HCT116 (cell line): ENCODE measurements at regions not wholly inside any gene's neighbourhood (a gene's known extent, or its start where the extent isn't known, plus 50 kb on each side); places are given as distances from the start of the nearest gene placed in this dataset.

ENCODE experiments used
- ATAC-seq: fragments of 200-7000 bp; cut with Tn5 transposase; 2 replicates; pipeline ENCODE4 v1.9.1; 2020; ENCODE audit warnings: mild to moderate bottlenecking, moderate library complexity
- BruUV-seq: library from RNA; stranded (reverse); fragments of 400-500 nt; replicated peaks from 2 replicates; lab custom pipeline; 2021; lab: Mats Ljungman, UMichigan
- CTCF ChIA-PET: fragments of 300-600 bp; sonication (Branson Sonifier 250); formaldehyde crosslinking; loops from one replicate; lab custom pipeline; 2021; ENCODE audit warnings: antibody characterized with exemption; lab: Charles Lee
- POLR2A ChIA-PET: fragments of 300-600, 350-600 bp; sonication (Branson Sonifier 250); formaldehyde crosslinking; loops from one replicate; lab custom pipeline; 2021; ENCODE audit warnings: antibody characterized with exemption; lab: Charles Lee
- RAD21 ChIA-PET, 2 experiments: fragments of 300-600 bp; sonication (Branson Sonifier 250); formaldehyde crosslinking; loops; one replicate each; lab custom pipeline; 2023; ENCODE audit warnings: low total read pairs in 2 of 2; ENCODE audit not compliant: uncharacterized antibody in 2 of 2, unreplicated experiment in 2 of 2, low non-redundant PET in 1 of 2; lab: Charles Lee
- DNase-seq: peaks from one replicate; pipeline ENCODE4 v3.0.0-alpha.2; 2010; ENCODE audit warnings: low read depth, low spot score
- H2AFZ ChIP-seq: fragments of 200-600 bp; shearing (Covaris generic), sonication (generic); 2 replicates; pipeline ENCODE4 v1.6.1; 2017; ENCODE audit warnings: low read depth, mixed run types, mixed read lengths, antibody characterized with exemption, low read length; ENCODE audit not compliant: poor library complexity, severe bottlenecking
- H3K27ac ChIP-seq: 2 replicates; pipeline ENCODE4 v1.5.1; 2012; ENCODE audit warnings: low read depth, low read length
- H3K27me3 ChIP-seq: fragments of 200-600 bp; sonication (generic); 2 replicates; pipeline ENCODE4 v1.6.1; 2016; ENCODE audit warnings: mixed run types, low read length, mixed read lengths; ENCODE audit not compliant: insufficient read depth
- H3K36me3 ChIP-seq, 2 experiments: fragments of 200-500 bp in 1 of 2; fragments of 200-600 bp in 1 of 2; sonication (Bioruptor generic) in 1 of 2; sonication (generic) in 1 of 2; 2 replicates each; pipeline versions ENCODE4 v1.5.1 to v1.6.1; 2014 to 2016; ENCODE audit warnings: low read length in 2 of 2, inconsistent platforms in 1 of 2, mixed read lengths in 1 of 2, mixed run types in 1 of 2; ENCODE audit not compliant: insufficient read depth in 2 of 2, control insufficient read depth in 1 of 2
- H3K4me1 ChIP-seq, 2 experiments: fragments of 200-600 bp in 1 of 2; sonication (generic) in 1 of 2; 2 replicates each; pipeline versions ENCODE4 v1.5.1 to v1.6.1; 2012 to 2017; ENCODE audit warnings: low read length in 2 of 2, inconsistent platforms in 1 of 2, mild to moderate bottlenecking in 1 of 2, mixed read lengths in 1 of 2, mixed run types in 1 of 2, moderate library complexity in 1 of 2; ENCODE audit not compliant: insufficient read depth in 2 of 2, control insufficient read depth in 1 of 2
- H3K4me2 ChIP-seq: fragments of 200-600 bp; sonication (generic); 2 replicates; pipeline ENCODE4 v1.6.1; 2017; ENCODE audit warnings: mixed run types, low read length, mixed read lengths
- H3K4me3 ChIP-seq, 2 experiments: fragments of 200-600 bp in 1 of 2; sonication (generic) in 1 of 2; replicated peaks in 1 of 2; 2 replicates each; pipeline ENCODE4 v1.5.1; 2011 to 2016; ENCODE audit warnings: low read length in 2 of 2, control low read depth in 1 of 2, low read depth in 1 of 2, mild to moderate bottlenecking in 1 of 2, mixed read lengths in 1 of 2, mixed run types in 1 of 2
- H3K79me2 ChIP-seq: fragments of 200-600 bp; sonication (generic); 2 replicates; pipeline ENCODE4 v1.6.1; 2017; ENCODE audit warnings: mild to moderate bottlenecking, mixed run types, low read length, moderate library complexity, mixed read lengths; ENCODE audit not compliant: insufficient read depth
- H3K9ac ChIP-seq: fragments of 200-600 bp; sonication (generic); 2 replicates; pipeline ENCODE4 v1.6.1; 2016; ENCODE audit warnings: low read length, mixed read lengths
- H3K9me2 ChIP-seq: fragments of 200-600 bp; sonication (generic), shearing (Covaris generic); 2 replicates; pipeline ENCODE4 v1.6.1; 2017; ENCODE audit warnings: mixed run types, mild to moderate bottlenecking, moderate library complexity; ENCODE audit not compliant: insufficient read depth
- H3K9me3 ChIP-seq, 2 experiments: fragments of 200-500 bp in 1 of 2; fragments of 200-600 bp in 1 of 2; sonication (Bioruptor generic) in 1 of 2; sonication (generic) in 1 of 2; 2 replicates each; pipeline ENCODE4 v1.6.1; 2014 to 2017; ENCODE audit warnings: low read length in 2 of 2, mixed read lengths in 2 of 2, inconsistent platforms in 1 of 2, low read depth in 1 of 2, mild to moderate bottlenecking in 1 of 2, mixed run types in 1 of 2, moderate library complexity in 1 of 2; ENCODE audit not compliant: control insufficient read depth in 1 of 2, insufficient read depth in 1 of 2
- H4K20me1 ChIP-seq: fragments of 200-600 bp; sonication (generic), shearing (Covaris generic); 2 replicates; pipeline ENCODE4 v1.6.1; 2017; ENCODE audit warnings: mixed run types, mild to moderate bottlenecking, moderate library complexity; ENCODE audit not compliant: insufficient read depth
- CBX3 ChIP-seq: IDR thresholded peaks from 2 replicates; pipeline ENCODE4 v1.6.1; 2012; ENCODE audit warnings: low read depth
- EZH2phosphoT487 ChIP-seq: fragments of 200-600 bp; IDR thresholded peaks from 2 replicates; pipeline ENCODE4 v1.6.1; 2018; ENCODE audit warnings: antibody characterized with exemption, borderline replicate concordance
- FOSL1 ChIP-seq: IDR thresholded peaks from 2 replicates; pipeline ENCODE4 v1.6.1; 2012; ENCODE audit warnings: low read depth
- JUND ChIP-seq: IDR thresholded peaks from 2 replicates; pipeline ENCODE4 v1.6.1; 2012
- POLR2AphosphoS5 ChIP-seq: IDR thresholded peaks from 2 replicates; pipeline ENCODE4 v1.6.1; 2011; ENCODE audit warnings: mild to moderate bottlenecking, low read depth, low read length, moderate library complexity
- SP1 ChIP-seq: IDR thresholded peaks from 2 replicates; pipeline ENCODE4 v1.6.1; 2012; ENCODE audit warnings: low read depth
- TCF7L2 ChIP-seq: IDR thresholded peaks from 2 replicates; pipeline ENCODE4 v1.7.0; 2011; ENCODE audit warnings: borderline replicate concordance, inconsistent platforms; ENCODE audit not compliant: insufficient read depth, insufficient read length; ENCODE audit errors: extremely low read depth
- YY1 ChIP-seq: IDR thresholded peaks from 2 replicates; pipeline ENCODE4 v1.6.1; 2011; ENCODE audit warnings: low read length, low read depth, moderate library complexity, mild to moderate bottlenecking; ENCODE audit not compliant: insufficient replicate concordance; ENCODE audit errors: extremely low read depth
- ZFX ChIP-seq: fragments of 450-650 bp; IDR thresholded peaks from 2 replicates; pipeline ENCODE4 v1.6.1; 2017
- ZNF274 ChIP-seq: fragments of 200-500 bp; sonication (Bioruptor generic); IDR thresholded peaks from 2 replicates; pipeline ENCODE4 v1.6.1; 2014; ENCODE audit warnings: mild to moderate bottlenecking, low read depth, low read length, inconsistent platforms
- intact Hi-C: fragments of 100-400 bp; cut with micrococcal nuclease; formaldehyde crosslinking; loops from 2 replicates; pipeline ENCODE4 v1.10.0; 2022
- TF ChIP-seq, protein P1 (sequence below): IDR thresholded peaks from 2 replicates; pipeline ENCODE4 v1.6.1; 2012
- TF ChIP-seq, protein P2 (sequence below): IDR thresholded peaks from 2 replicates; pipeline ENCODE4 v1.6.1; 2011; ENCODE audit warnings: mild to moderate bottlenecking, low read length, moderate library complexity; ENCODE audit not compliant: insufficient replicate concordance; ENCODE audit errors: extremely low read depth
- TF ChIP-seq, protein P3 (sequence below): IDR thresholded peaks from 2 replicates; pipeline ENCODE4 v1.6.1; 2012; ENCODE audit warnings: low read depth

DNA sequence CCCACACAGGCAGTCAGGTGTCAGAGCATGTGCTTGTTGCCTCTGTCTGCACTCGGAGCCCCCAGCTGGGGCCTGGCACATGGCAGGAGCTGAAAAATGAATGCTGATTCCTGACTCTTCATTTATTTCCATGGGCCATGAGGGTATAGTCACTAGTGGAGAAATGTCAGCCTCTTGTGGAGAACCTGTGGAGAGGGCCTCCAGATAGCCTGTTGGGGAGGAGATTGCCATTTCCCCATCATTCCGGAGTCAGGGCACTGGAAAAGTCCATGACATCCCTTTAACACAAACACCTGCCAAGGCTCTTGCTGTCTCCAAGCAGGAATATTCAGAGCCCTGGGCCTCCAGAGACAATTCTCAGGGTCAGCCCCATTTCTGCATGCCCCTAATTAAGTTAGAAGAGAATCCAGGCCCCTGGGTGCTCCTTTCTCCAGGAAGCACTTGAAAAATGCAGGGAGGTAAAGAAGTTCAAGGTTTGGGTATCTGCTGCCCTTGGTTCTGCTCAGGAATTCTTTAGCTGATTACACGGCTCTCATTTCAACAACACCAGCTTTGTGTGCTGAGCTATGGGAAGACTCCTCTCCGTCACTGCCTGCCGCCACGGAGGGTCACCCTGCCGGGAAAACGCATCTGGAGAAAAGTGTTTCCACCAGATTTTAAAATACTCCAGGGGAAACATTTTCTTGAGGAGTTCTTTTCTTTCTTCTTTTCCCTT is 311.3 kb downstream of the MYCN start:
- RAD21 ChIA-PET, result no interaction called here
- H3K4me1 ChIP-seq, result no peaks in the 10 kb centered on the region
- no peak overlapping the region for H3K27ac ChIP-seq
- intact Hi-C loops, result no loop called here
- no peaks in the 10 kb centered on the region for H3K9me2 ChIP-seq
- H3K9ac ChIP-seq, result no peak overlapping the region
- no peaks in the 10 kb centered on the region for H3K79me2 ChIP-seq
- no peaks in the 10 kb centered on the region for H3K36me3 ChIP-seq
- no peak for TF ChIP-seq FOSL1
- TF ChIP-seq CBX3, result no peak
- no peak for TF ChIP-seq ZNF274
- TF ChIP-seq JUND, result no peak
- TF ChIP-seq, protein P1, sequence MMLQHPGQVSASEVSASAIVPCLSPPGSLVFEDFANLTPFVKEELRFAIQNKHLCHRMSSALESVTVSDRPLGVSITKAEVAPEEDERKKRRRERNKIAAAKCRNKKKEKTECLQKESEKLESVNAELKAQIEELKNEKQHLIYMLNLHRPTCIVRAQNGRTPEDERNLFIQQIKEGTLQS, result no peak
- TF ChIP-seq TCF7L2, result no peak
- TF ChIP-seq, protein P2, sequence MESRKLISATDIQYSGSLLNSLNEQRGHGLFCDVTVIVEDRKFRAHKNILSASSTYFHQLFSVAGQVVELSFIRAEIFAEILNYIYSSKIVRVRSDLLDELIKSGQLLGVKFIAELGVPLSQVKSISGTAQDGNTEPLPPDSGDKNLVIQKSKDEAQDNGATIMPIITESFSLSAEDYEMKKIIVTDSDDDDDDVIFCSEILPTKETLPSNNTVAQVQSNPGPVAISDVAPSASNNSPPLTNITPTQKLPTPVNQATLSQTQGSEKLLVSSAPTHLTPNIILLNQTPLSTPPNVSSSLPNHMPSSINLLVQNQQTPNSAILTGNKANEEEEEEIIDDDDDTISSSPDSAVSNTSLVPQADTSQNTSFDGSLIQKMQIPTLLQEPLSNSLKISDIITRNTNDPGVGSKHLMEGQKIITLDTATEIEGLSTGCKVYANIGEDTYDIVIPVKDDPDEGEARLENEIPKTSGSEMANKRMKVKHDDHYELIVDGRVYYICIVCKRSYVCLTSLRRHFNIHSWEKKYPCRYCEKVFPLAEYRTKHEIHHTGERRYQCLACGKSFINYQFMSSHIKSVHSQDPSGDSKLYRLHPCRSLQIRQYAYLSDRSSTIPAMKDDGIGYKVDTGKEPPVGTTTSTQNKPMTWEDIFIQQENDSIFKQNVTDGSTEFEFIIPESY, result no peak
- no peak for TF ChIP-seq SP1
- no peak for TF ChIP-seq POLR2AphosphoS5
- no peak for TF ChIP-seq YY1
- no peak for TF ChIP-seq ZFX
- no peak for TF ChIP-seq EZH2phosphoT487
- TF ChIP-seq, protein P3, sequence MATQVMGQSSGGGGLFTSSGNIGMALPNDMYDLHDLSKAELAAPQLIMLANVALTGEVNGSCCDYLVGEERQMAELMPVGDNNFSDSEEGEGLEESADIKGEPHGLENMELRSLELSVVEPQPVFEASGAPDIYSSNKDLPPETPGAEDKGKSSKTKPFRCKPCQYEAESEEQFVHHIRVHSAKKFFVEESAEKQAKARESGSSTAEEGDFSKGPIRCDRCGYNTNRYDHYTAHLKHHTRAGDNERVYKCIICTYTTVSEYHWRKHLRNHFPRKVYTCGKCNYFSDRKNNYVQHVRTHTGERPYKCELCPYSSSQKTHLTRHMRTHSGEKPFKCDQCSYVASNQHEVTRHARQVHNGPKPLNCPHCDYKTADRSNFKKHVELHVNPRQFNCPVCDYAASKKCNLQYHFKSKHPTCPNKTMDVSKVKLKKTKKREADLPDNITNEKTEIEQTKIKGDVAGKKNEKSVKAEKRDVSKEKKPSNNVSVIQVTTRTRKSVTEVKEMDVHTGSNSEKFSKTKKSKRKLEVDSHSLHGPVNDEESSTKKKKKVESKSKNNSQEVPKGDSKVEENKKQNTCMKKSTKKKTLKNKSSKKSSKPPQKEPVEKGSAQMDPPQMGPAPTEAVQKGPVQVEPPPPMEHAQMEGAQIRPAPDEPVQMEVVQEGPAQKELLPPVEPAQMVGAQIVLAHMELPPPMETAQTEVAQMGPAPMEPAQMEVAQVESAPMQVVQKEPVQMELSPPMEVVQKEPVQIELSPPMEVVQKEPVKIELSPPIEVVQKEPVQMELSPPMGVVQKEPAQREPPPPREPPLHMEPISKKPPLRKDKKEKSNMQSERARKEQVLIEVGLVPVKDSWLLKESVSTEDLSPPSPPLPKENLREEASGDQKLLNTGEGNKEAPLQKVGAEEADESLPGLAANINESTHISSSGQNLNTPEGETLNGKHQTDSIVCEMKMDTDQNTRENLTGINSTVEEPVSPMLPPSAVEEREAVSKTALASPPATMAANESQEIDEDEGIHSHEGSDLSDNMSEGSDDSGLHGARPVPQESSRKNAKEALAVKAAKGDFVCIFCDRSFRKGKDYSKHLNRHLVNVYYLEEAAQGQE, result no peak
- POLR2A ChIA-PET, result no interaction called here
- H3K27me3 ChIP-seq, result 0 out of 2 replicates have a peak, but pooled peaks cover 16% of the 10 kb centered on the region
- ATAC-seq (no peak), DNase-seq (no peak)
- no peak overlapping the region for H3K4me3 ChIP-seq
- BruUV-seq, result no TSS peak
- H4K20me1 ChIP-seq, result no peaks in the 10 kb centered on the region
- H2AFZ ChIP-seq, result no peak overlapping the region
- H3K4me2 ChIP-seq, result no peak overlapping the region
- no peaks in the 10 kb centered on the region for H3K9me3 ChIP-seq
- CTCF ChIA-PET, result no interaction called here
